Kidney (tissue), 13 donors: ENCODE measurements at regions not wholly inside any gene's neighbourhood (a gene's known extent, or its start where the extent isn't known, plus 50 kb on each side); places are given as distances from the start of the nearest gene placed in this dataset.

Experiments
- DNase-seq, 5 donors: peaks; one replicate each; pipeline ENCODE4 v3.0.0-alpha.2; 2013 to 2020
- FAIRE-seq: peaks from 2 replicates; lab custom pipeline; 2012; peaks lifted over from hg19 to GRCh38; lab: Jason Lieb, UNC
- H3K27ac ChIP-seq, 2 donors: one replicate each; pipeline ENCODE4 v1.7.0; 2013; ENCODE audit warnings: low read depth in 2 of 2, low read length in 2 of 2, inconsistent platforms in 1 of 2
- H3K27me3 ChIP-seq: one replicate; pipeline ENCODE4 v1.7.1; 2013; ENCODE audit warnings: low read length, inconsistent platforms; ENCODE audit not compliant: control insufficient read depth, insufficient read depth
- H3K36me3 ChIP-seq, 3 donors: one replicate each; pipeline versions ENCODE4 v1.7.0 to v1.7.1; 2013; ENCODE audit warnings: low read length in 3 of 3, control low read depth in 1 of 3, inconsistent platforms in 1 of 3; ENCODE audit not compliant: insufficient read depth in 3 of 3, control insufficient read depth in 2 of 3
- H3K4me1 ChIP-seq, 3 donors: one replicate each; pipeline versions ENCODE4 v1.7.0 to v1.7.1; 2013; ENCODE audit warnings: low read length in 3 of 3, inconsistent platforms in 1 of 3, low read depth in 1 of 3; ENCODE audit not compliant: control insufficient read depth in 2 of 3, insufficient read depth in 2 of 3
- H3K4me3 ChIP-seq, 3 donors: one replicate each; pipeline versions ENCODE4 v1.7.0 to v1.8.1; 2013; ENCODE audit warnings: low read length in 3 of 3, control low read depth in 1 of 3, inconsistent platforms in 1 of 3
- H3K9ac ChIP-seq, 3 donors: one replicate each; pipeline versions ENCODE4 v1.7.0 to v1.7.1; 2013; ENCODE audit warnings: low read length in 3 of 3, control low read depth in 1 of 3, inconsistent platforms in 1 of 3
- H3K9me3 ChIP-seq, 3 donors: one replicate each; pipeline versions ENCODE4 v1.7.0 to v1.7.1; 2013; ENCODE audit warnings: low read length in 3 of 3, control low read depth in 1 of 3, inconsistent platforms in 1 of 3; ENCODE audit not compliant: control insufficient read depth in 2 of 3, insufficient read depth in 1 of 3
- CTCF ChIP-seq: IDR thresholded peaks from 3 replicates; pipeline ENCODE4 v1.5.1; 2012; ENCODE audit warnings: mild to moderate bottlenecking, moderate library complexity, borderline replicate concordance; ENCODE audit not compliant: insufficient read depth; ENCODE audit errors: extremely low read depth
- intact Hi-C: fragments of 100-400 bp; cut with DNase I; formaldehyde crosslinking; loops from one replicate; pipeline ENCODE4 v1.11.1; 2022
- donor health status: control.
- donor health status: control.
- donor health status: control.
- donor health status: control.
- donor health status: control.
- donor health status: DM: yes; HTN: yes; CAD: no.
- donor health status: Normal renal cell carcinoma (clear cell type).

- Histone ChIP-seq H3K4me3 (no peak overlapping the region), H3K4me1 (no peaks in the 10 kb centered on the region), H3K9me3 (no peaks in the 10 kb centered on the region), H3K27ac (no peak overlapping the region), H3K36me3 (no peaks in the 10 kb centered on the region), H3K27me3 (no peaks in the 10 kb centered on the region), H3K9ac (no peak overlapping the region)
- DNase-seq (no peak), FAIRE-seq (no peak)
- intact Hi-C loops: no loop called here
- no peak for TF ChIP-seq CTCF
These were observed 119.6 kb downstream of the MAF start for GRCh38 chr16:79480929-79481328.

- Histone ChIP-seq H3K27ac (no peak overlapping the region), H3K4me3 (no peak overlapping the region), H3K9me3 (no peaks in the 10 kb centered on the region), H3K4me1 (no peaks in the 10 kb centered on the region), H3K27me3 (no peaks in the 10 kb centered on the region), H3K9ac (no peak overlapping the region), H3K36me3 (no peaks in the 10 kb centered on the region)
- no peak for TF ChIP-seq CTCF
- FAIRE-seq: no peak
- intact Hi-C loops: no loop called here
- DNase-seq: no peak
These were observed 120.5 kb downstream of the MAF start for GRCh38 chr16:79480056-79480455.

GRCh38 chr16:79476580-79476979 lies 124.0 kb downstream of the MAF start:
- Histone ChIP-seq H3K9ac (no peak overlapping the region), H3K4me1 (no peaks in the 10 kb centered on the region), H3K9me3 (no peaks in the 10 kb centered on the region), H3K36me3 (no peaks in the 10 kb centered on the region), H3K27ac (no peak overlapping the region), H3K4me3 (no peak overlapping the region), H3K27me3 (no peaks in the 10 kb centered on the region)
- DNase-seq (no peak), FAIRE-seq (no peak)
- intact Hi-C loops: no loop called here
- TF ChIP-seq CTCF: no peak

- no peak for DNase-seq
- no peaks in the 10 kb centered on the region for H3K27me3 ChIP-seq
- intact Hi-C loops: no loop called here
- no peaks in the 10 kb centered on the region for H3K9me3 ChIP-seq
- no peak overlapping the region for H3K4me3 ChIP-seq
- FAIRE-seq: no peak
- no peak overlapping the region for H3K9ac ChIP-seq
- H3K27ac ChIP-seq: no peak overlapping the region
- no peak for TF ChIP-seq CTCF
- H3K4me1 ChIP-seq: no peaks in the 10 kb centered on the region
- H3K36me3 ChIP-seq: no peaks in the 10 kb centered on the region
These were observed 124.7 kb downstream of the MAF start for GRCh38 chr16:79475841-79476240.
